22Rv1 (cell line): ENCODE measurements at regions not wholly inside any gene's neighbourhood (a gene's known extent, or its start where the extent isn't known, plus 50 kb on each side); places are given as distances from the start of the nearest gene placed in this dataset.

Experiments
- H3K27ac ChIP-seq: fragments of 450-650 bp; 2 replicates; pipeline ENCODE4 v1.5.1; 2017
- CTCF ChIP-seq: fragments of 450-650 bp; IDR thresholded peaks from 2 replicates; pipeline ENCODE4 v1.5.1; 2017; ENCODE audit warnings: mild to moderate bottlenecking
- ZFX ChIP-seq: fragments of 450-650 bp; IDR thresholded peaks from 2 replicates; pipeline ENCODE4 v1.6.1; 2017; ENCODE audit warnings: antibody characterized with exemption, borderline replicate concordance

GRCh38 chr12:28946361-28946760, 202.7 kb upstream of the FAR2 start:
- no peak for TF ChIP-seq ZFX
- TF ChIP-seq CTCF = no peak
- H3K27ac ChIP-seq = no peak overlapping the region

DNA sequence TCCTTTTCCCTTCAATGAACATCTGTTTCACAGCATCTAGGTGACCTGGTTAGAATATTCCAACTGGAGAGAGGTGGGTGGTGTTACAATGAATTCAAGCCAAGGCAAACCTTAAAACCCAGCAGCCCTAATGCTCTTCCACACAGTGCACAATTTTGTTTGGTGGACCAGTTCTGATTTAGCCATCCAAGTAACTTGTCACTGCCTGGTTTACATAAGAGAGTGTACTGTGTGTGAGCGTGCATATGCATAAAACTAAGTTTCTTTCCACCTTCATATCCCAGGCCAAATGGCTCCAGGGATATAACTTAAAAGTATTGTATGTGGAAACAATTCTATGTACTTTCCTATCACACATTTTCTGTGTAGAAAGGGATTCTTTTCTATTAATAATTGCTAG, 200.4 kb upstream of the FAR2 start:
- no peak for TF ChIP-seq CTCF
- TF ChIP-seq ZFX = no peak

DNA sequence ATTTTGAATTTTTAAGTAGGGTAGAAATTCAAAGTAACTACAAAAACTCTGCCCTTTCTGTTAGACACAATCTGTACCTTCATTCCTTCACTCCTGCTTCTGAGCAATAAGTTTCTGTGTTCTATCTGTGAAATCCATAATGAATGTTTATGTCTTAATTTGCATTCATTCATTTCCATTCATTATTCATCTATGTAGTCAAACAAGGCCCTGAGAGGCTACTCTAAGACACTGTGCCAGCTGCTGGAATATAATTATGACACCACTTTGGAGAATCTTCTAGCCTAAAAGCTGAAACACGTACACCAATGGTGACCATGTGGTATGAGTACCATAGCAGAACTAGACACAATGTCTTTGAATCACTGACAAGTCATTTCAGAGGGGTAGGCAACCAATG, 199.9 kb upstream of the FAR2 start:
- TF ChIP-seq CTCF (no peak), ZFX (no peak)
- H3K27ac ChIP-seq = no peak overlapping the region

More for the DNA sequence above, 200.4 kb upstream of the FAR2 start:
- no peak overlapping the region for H3K27ac ChIP-seq

DNA sequence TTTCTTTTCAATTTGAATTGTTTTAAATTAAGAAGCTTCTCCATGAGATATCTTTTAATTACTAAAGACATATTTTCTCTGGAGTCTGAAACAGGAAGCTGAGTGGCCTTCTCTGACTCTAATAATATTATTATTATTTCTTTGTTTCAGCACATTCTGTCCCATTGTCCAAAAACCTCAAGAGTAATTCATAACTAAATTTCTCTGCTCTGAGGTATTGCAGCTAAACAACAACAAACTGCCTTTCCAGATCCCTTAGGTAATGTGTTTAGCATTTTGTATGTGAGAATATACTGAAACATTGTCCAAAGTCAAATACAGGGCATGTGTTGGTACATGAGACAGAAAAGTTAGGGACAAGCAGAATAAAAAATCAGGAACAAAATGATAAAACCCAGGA, 199.0 kb upstream of the FAR2 start:
- TF ChIP-seq CTCF = no peak
- TF ChIP-seq ZFX = no peak
- H3K27ac ChIP-seq = no peak overlapping the region

DNA sequence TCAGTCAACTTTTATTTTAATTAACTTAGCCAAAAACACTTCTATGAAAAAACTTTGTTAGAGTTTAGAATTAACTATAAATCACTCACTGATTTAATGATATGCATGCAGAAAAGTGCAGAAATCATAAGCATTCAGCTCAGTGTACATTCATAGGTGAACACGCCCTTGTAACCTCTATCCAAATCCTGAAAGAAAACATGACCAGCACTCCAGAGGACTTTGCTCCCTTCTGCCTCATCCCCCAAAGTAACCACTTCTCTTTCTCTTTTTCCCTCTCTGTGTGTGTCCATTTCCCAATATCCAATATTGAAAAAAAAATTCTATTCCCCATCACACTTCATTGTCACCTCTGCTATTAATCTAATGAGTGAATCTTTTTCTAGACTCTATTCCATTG, 197.1 kb upstream of the FAR2 start:
- TF ChIP-seq CTCF (no peak), ZFX (no peak)
- H3K27ac ChIP-seq = no peak overlapping the region

DNA sequence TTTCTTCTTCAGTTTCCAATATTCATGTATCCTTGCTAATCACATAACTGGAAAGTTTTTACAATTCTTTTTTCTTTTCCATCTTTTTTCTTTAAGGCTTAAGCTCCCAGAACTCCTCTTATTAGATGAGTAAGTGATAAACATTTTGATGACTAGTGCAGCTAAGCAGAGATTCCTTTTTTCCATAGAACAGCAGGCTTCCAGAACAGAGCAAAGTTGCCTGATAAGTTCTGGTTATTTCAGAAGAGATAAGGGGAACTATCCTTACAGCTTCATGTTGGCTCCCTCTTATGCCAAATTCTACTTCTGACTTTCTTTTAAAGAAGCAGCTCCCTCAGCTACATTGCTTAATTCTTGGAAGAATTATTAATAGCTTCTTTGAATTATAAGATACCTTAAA, 194.7 kb upstream of the FAR2 start:
- TF ChIP-seq CTCF (no peak), ZFX (no peak)
- H3K27ac ChIP-seq = no peak overlapping the region

- no peak overlapping the region for H3K27ac ChIP-seq
- no peak for TF ChIP-seq CTCF
- no peak for TF ChIP-seq ZFX
Observed at GRCh38 chr12:28955491-28955890, 193.6 kb upstream of the FAR2 start.
